Mesothelial cell of epicardium (in vitro differentiated cells): ENCODE measurements at regions not wholly inside any gene's neighbourhood (a gene's known extent, or its start where the extent isn't known, plus 50 kb on each side); places are given as distances from the start of the nearest gene placed in this dataset.
"Not testable (repeated sequence)": the region's sequence is repeated elsewhere in the genome, so short reads cannot be mapped to it uniquely, and the experiment has no call there.

Experiments used
- DNase-seq, 2 experiments: peaks; one replicate each; pipeline ENCODE4 v3.0.0; 2021; ENCODE audit warnings: low spot score in 2 of 2; ENCODE audit not compliant: unreplicated experiment in 2 of 2
- H3K27ac Mint-ChIP-seq: 2 replicates; pipeline ENCODE4 v1.8.0; 2021; ENCODE audit warnings: mixed read lengths
- H3K27me3 Mint-ChIP-seq: 2 replicates; pipeline ENCODE4 v1.8.0; 2021; ENCODE audit warnings: low read depth, mixed read lengths
- H3K36me3 Mint-ChIP-seq: 2 replicates; pipeline ENCODE4 v1.8.0; 2021; ENCODE audit warnings: mixed read lengths
- H3K4me1 Mint-ChIP-seq: 2 replicates; pipeline ENCODE4 v1.8.0; 2021; ENCODE audit warnings: mixed read lengths
- H3K4me3 Mint-ChIP-seq: 2 replicates; pipeline ENCODE4 v1.8.0; 2021; ENCODE audit warnings: mild to moderate bottlenecking, moderate library complexity, mixed read lengths
- H3K9me3 Mint-ChIP-seq: 2 replicates; pipeline ENCODE4 v1.8.0; 2021; ENCODE audit warnings: mixed read lengths
- CTCF ChIP-seq: fragments of 200-600 bp; sonication (generic); IDR thresholded peaks from one replicate; pipeline ENCODE4 v1.5.0; 2021; ENCODE audit warnings: antibody characterized with exemption; ENCODE audit not compliant: unreplicated experiment

GRCh38 chr13:82196087-82196486 lies 1686.2 kb downstream of the SLITRK1 start:
- H3K27ac Mint-ChIP-seq = peak overlapping the region; percentile 17
- peaks cover 11% of the 10 kb centered on the region for H3K36me3 Mint-ChIP-seq
- no peak for DNase-seq
- H3K4me3 Mint-ChIP-seq = no peak overlapping the region
- peaks cover 16% of the 10 kb centered on the region for H3K9me3 Mint-ChIP-seq
- H3K4me1 Mint-ChIP-seq = peaks cover 30% of the 10 kb centered on the region
- no peaks in the 10 kb centered on the region for H3K27me3 Mint-ChIP-seq
- no peak for TF ChIP-seq CTCF

DNA sequence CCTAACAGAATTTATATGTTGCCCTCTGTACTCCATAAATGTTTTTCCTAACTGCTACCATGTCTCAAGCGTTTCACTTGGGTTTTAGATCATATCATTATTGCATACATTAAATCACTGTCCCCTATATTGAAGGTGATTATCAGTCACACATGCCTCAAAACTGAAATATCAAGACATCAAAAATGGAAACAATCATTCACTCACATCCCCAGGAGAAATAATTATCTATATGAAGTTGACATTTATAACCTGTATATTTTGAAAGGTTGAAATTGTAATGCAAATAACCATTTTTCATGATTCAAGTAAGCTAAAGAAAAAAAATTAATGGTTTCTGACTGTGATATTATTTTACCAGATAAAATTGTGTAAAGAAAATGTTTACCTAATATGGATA lies 1695.0 kb downstream of the SLITRK1 start:
- no peaks in the 10 kb centered on the region for H3K27me3 Mint-ChIP-seq
- no peak for DNase-seq
- H3K36me3 Mint-ChIP-seq = no peaks in the 10 kb centered on the region
- peaks cover 6% of the 10 kb centered on the region for H3K4me1 Mint-ChIP-seq
- no peak for TF ChIP-seq CTCF
- peaks cover 5% of the 10 kb centered on the region for H3K9me3 Mint-ChIP-seq
- H3K4me3 Mint-ChIP-seq = no peak overlapping the region
- no peak overlapping the region for H3K27ac Mint-ChIP-seq

GRCh38 chr13:82176751-82177150 lies 1705.5 kb downstream of the SLITRK1 start:
- Mint-ChIP-seq H3K9me3 (peaks cover 38% of the 10 kb centered on the region), H3K4me3 (no peak overlapping the region), H3K4me1 (peaks cover 14% of the 10 kb centered on the region), H3K27ac (no peak overlapping the region), H3K27me3 (no peaks in the 10 kb centered on the region), H3K36me3 (peaks cover 10% of the 10 kb centered on the region)
- no peak for TF ChIP-seq CTCF
- DNase-seq = no peak

DNA sequence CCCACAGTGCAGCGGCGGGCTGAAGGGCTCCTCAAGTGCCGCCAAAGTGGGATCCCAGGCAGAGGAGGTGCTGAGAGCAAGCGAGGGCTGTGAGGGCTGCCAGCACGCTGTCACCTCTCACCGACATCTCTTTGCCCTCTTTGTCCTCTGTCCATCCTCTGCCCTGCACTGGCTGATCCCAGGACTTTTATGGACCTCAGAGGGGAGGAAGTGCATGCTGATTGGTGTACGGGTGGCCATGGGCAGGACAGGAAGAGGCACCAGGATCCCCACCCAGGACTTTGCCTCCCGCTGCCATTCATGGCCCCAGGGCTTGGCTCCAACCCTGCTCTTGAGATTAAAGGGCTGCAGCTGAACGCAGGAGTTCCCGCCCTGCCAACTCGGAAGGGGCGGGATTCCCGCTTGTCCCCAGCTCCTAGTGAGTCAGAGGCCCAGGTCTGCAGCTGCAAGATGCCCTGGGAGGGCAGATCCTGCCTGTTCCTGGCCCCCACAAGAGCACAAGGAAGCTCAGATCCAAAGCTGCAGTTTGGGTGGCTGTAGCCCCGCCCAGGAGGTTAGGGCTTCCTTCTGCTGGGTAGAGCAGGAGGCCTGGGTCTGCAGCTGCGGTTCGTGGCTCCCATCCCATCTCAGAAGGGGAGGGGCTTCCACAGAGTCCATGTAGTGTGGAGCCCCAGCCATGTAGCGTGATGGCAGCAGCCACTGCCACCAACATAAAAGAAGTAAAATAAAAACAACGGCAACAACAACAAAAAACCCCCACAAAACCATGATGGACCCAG lies 1716.7 kb downstream of the SLITRK1 start:
- Mint-ChIP-seq H3K36me3 (no peaks in the 10 kb centered on the region), H3K4me1 (no peaks in the 10 kb centered on the region), H3K4me3 (no peak overlapping the region), H3K27me3 (no peaks in the 10 kb centered on the region), H3K27ac (no peak overlapping the region), H3K9me3 (peaks cover 24% of the 10 kb centered on the region)
- DNase-seq = no peak
- no peak for TF ChIP-seq CTCF

DNA sequence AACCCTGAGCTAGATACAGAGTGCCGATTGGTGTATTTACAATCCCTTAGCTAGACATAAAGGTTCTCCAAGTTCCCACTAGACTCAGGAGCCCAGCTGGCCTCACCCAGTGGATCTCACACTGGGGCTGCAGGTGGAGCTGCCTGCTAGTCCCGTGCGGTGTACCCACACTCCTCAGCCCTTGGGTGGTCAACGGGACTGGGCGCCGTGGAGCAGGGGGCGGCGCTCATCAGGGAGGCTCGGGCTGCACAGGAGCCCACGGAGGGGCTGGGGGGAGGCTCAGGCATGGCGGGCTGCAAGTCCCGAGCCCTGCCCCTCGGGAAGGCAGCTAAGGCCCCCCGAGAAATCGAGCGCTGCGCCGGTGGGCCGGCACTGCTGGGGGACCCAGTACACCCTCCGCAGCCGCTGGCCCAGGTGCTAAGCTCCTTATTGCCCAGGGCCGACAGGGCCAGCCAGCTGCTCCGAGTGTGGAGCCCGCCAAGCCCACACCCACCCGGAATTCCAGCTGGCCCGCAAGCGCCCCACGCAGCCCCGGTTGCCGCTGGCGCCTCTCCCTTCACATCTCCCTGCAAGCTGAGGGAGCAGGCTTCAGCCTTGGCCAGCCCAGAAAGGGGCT lies 1717.4 kb downstream of the SLITRK1 start:
- H3K27me3 Mint-ChIP-seq, H3K27ac Mint-ChIP-seq, DNase-seq, H3K4me1 Mint-ChIP-seq, H3K4me3 Mint-ChIP-seq, H3K36me3 Mint-ChIP-seq: not testable (repeated sequence)
- peaks cover 24% of the 10 kb centered on the region for H3K9me3 Mint-ChIP-seq

- DNase-seq = no peak
- Mint-ChIP-seq H3K27ac (no peak overlapping the region), H3K36me3 (no peaks in the 10 kb centered on the region), H3K4me3 (no peak overlapping the region), H3K9me3 (peaks cover 11% of the 10 kb centered on the region), H3K27me3 (no peaks in the 10 kb centered on the region), H3K4me1 (no peaks in the 10 kb centered on the region)
- no peak for TF ChIP-seq CTCF
Measured at GRCh38 chr13:82147526-82147925, 1734.7 kb downstream of the SLITRK1 start.
